ENCODE measurements at regions not wholly inside any gene's neighbourhood (a gene's known extent, or its start where the extent isn't known, plus 50 kb on each side); places are given as distances from the start of the nearest gene placed in this dataset.
"Not testable (repeated sequence)": the region's sequence is repeated elsewhere in the genome, so short reads cannot be mapped to it uniquely, and the experiment has no call there.

DNA sequence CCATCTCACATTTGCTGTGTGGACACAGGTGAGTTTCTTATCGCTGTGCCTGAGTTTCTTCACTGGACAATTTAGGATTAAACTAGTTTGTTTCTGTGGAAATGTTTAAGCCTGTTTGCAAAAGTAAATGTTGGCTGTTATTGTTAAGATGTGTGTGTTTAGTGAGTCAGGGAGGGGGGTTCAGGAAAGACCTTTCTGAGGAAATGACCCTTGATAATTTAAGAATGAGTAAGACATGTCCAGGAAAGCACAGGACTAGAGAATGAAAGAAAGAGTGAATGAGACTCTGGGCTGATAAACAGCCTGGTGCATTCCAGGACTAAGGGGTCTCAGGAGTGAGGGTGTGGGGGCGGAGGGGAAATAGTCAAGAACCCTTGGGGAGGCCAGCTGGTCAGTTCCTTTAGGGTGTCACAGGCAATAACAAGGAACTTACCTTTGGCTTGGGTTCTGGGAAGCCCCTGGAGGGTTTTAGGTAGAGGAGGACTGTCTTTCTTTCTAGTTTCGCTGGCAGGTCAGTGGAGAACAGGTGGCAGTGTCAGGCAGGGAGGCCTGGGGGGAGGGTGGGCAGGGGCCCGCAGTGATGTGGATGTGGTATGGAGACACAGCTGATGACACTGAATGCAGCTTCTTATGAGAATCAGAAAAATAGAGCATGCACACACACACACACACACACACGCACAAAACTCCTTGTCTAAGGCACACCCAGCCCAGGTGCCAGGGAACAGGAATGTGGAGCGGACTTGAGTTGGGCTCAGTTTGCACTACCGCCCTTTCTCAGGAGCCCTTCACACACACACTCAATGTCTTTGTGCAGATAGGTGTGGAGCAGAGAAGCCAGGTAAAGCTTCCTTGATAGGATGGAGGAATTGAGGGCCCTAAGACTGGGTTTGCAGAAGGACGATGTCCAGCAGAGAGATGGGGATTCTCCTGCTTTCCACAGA is 1005.5 kb downstream of the VRK1 start:
- TF ChIP-seq POLR2A (IDR thresholded peaks at IDR 0.05; ENCODE audit: low read depth, low read length) = no peak
- no peak for TF ChIP-seq TAF1 (IDR thresholded peaks at IDR 0.05; ENCODE audit: low read depth, low read length)
- no peak for TF ChIP-seq PAX5 (IDR thresholded peaks at IDR 0.05; ENCODE audit: insufficient read depth, low read length, severe bottlenecking)
- TF ChIP-seq POU2F2 (IDR thresholded peaks at IDR 0.05; ENCODE audit: low read depth, low read length) = no peak
- TF ChIP-seq POLR2AphosphoS5 (IDR thresholded peaks at IDR 0.05; ENCODE audit: low read depth, low read length) = no peak
- no peak for TF ChIP-seq SPI1 (IDR thresholded peaks at IDR 0.05; ENCODE audit: low read depth, low read length)
- DNase-seq (ENCODE audit: insufficient read length, low spot score) = no peak
- FAIRE-seq = no peak

DNA sequence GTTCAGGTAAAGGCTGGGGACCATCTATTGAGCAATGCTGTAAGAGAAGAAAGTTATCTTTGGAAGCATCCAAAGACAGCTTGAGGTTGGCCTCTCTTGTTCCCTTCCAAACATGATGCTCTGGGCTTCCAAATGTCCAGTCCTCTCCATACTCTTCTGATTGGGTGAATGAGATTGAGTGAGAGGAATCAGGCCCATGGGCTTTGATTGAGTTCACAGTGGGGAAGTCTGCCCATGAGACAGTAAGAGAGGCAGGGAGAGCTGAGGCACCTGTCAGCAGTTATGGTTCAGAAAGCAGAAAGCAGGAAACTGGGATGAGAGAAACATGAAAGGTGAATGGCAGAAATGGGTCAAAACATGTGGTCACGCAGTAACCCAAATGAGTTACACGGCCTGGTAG is 1006.9 kb downstream of the VRK1 start:
- TF ChIP-seq POLR2AphosphoS5 (IDR thresholded peaks at IDR 0.05; ENCODE audit: low read depth, low read length) = no peak
- TF ChIP-seq PAX5 (IDR thresholded peaks at IDR 0.05; ENCODE audit: insufficient read depth, low read length, severe bottlenecking) = no peak
- TF ChIP-seq SPI1 (IDR thresholded peaks at IDR 0.05; ENCODE audit: low read depth, low read length) = no peak
- TF ChIP-seq POLR2A (IDR thresholded peaks at IDR 0.05; ENCODE audit: low read depth, low read length) = no peak
- no peak for TF ChIP-seq TAF1 (IDR thresholded peaks at IDR 0.05; ENCODE audit: low read depth, low read length)
- TF ChIP-seq POU2F2 (IDR thresholded peaks at IDR 0.05; ENCODE audit: low read depth, low read length) = no peak
- FAIRE-seq (no peak), DNase-seq (ENCODE audit: insufficient read length, low spot score) (no peak)

DNA sequence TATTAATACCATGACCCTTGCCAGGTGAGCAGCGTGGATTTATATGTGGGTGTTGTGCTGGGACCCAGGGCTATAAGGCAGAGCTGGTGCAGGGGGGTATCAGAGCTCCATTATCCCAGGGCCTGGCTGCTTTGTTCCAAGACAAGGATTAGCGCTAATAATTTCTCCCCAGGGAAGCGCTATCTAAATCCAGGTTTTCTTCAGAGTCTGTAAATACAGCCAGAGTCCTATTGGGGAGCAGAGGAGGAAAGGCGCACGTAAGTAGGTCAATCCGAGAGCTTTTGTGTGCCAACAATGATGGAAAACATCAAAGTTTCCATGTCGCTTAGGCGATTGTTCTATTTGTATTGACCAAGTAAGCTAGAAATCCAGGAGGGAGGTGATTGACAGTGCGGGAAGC is 1009.7 kb downstream of the VRK1 start:
- DNase-seq (ENCODE audit: insufficient read length, low spot score) (no peak), FAIRE-seq (no peak)
- TF ChIP-seq PAX5 (IDR thresholded peaks at IDR 0.05; ENCODE audit: insufficient read depth, low read length, severe bottlenecking) = no peak
- no peak for TF ChIP-seq TAF1 (IDR thresholded peaks at IDR 0.05; ENCODE audit: low read depth, low read length)
- no peak for TF ChIP-seq POU2F2 (IDR thresholded peaks at IDR 0.05; ENCODE audit: low read depth, low read length)
- TF ChIP-seq POLR2AphosphoS5 (IDR thresholded peaks at IDR 0.05; ENCODE audit: low read depth, low read length) = no peak
- no peak for TF ChIP-seq POLR2A (IDR thresholded peaks at IDR 0.05; ENCODE audit: low read depth, low read length)
- no peak for TF ChIP-seq SPI1 (IDR thresholded peaks at IDR 0.05; ENCODE audit: low read depth, low read length)

DNA sequence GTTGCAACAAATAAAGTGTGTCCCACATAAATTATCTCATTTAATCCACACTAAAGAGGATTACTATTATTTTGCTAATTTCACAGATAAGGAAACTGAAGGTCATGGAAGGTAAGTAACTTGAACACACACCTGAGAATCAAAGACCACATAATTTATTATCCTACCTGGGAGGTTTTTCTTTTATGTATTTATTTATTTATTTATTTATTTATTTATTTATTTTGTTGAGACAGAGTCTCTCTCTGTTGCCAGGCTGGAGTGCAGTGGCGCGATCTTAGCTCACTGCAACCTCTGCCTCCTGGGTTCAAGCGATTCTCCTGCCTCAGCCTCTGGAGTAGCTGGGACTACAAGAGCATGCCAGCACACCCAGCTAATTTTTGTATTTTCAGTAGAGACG is 1011.4 kb downstream of the VRK1 start:
- DNase-seq (ENCODE audit: insufficient read length, low spot score); FAIRE-seq: not testable (repeated sequence)

DNA sequence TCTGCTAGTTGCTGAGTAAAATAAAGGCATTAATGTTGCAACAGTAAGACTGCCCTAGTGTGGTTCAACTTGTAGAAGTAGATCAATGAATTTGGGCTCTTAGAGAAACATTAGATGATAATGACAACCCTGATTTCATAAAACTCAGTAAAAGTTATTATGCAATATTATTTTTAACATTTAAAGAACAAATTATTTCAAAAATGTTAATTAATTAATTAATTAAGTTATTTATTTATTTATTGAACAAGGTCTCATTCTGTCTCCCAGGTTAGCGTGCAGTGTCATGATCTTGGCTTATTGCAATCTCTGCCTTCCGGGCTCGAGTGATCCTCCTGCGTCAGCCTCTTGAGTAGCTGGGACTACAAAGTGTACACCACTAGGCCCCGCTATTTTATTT is 1016.4 kb downstream of the VRK1 start:
- DNase-seq (ENCODE audit: insufficient read length, low spot score) = no peak
- TF ChIP-seq POLR2A (IDR thresholded peaks at IDR 0.05; ENCODE audit: low read depth, low read length) (no peak), SPI1 (IDR thresholded peaks at IDR 0.05; ENCODE audit: low read depth, low read length) (no peak), PAX5 (IDR thresholded peaks at IDR 0.05; ENCODE audit: insufficient read depth, low read length, severe bottlenecking) (no peak), TAF1 (IDR thresholded peaks at IDR 0.05; ENCODE audit: low read depth, low read length) (no peak), POU2F2 (IDR thresholded peaks at IDR 0.05; ENCODE audit: low read depth, low read length) (no peak), POLR2AphosphoS5 (IDR thresholded peaks at IDR 0.05; ENCODE audit: low read depth, low read length) (no peak)

DNA sequence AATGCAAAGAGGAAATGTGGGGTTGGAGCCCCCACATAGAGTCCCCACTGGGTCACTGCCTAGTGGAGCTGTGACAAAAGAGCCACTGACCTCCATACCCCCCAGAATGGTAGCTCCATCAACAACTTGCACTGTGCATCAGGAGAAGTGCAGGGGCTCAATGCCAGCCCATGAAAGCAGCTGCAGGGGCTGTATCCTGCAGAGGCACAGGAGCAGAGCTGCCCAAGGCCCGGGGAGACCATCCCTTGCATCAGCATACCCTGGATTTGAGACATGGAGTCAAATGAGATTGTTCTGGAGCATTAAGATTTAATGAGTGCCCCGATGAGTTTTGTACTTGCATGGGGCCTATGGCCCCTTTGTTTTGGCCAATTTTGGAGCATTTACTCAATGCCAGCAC is 1023.6 kb downstream of the VRK1 start:
- TF ChIP-seq POLR2AphosphoS5 (IDR thresholded peaks at IDR 0.05; ENCODE audit: low read depth, low read length) (no peak), PAX5 (IDR thresholded peaks at IDR 0.05; ENCODE audit: insufficient read depth, low read length, severe bottlenecking) (no peak), TAF1 (IDR thresholded peaks at IDR 0.05; ENCODE audit: low read depth, low read length) (no peak), POU2F2 (IDR thresholded peaks at IDR 0.05; ENCODE audit: low read depth, low read length) (no peak), SPI1 (IDR thresholded peaks at IDR 0.05; ENCODE audit: low read depth, low read length) (no peak), POLR2A (IDR thresholded peaks at IDR 0.05; ENCODE audit: low read depth, low read length) (no peak)
- FAIRE-seq = no peak
- no peak for DNase-seq (ENCODE audit: insufficient read length, low spot score)

More for the DNA sequence above, 1016.4 kb downstream of the VRK1 start:
- FAIRE-seq = no peak

DNA sequence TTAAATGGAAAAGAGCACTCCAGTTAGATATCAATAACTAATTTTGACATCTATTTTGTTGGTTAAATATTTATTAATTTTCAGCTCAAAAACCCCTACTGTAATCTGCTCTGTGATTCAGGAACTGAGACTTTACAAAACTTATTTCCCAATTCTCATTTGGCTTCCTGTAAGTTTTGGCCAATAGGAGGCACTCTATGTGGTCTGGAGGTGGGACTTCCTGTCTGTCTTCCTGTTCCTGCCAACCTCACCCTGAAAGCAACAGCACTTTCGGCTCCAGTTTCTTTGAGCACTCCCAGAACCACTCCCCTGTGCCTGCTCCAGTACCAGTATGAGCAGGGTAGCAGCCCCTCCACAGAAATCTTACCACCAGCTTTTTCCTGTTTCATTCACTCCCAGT is 1027.0 kb downstream of the VRK1 start:
- TF ChIP-seq POLR2AphosphoS5 (IDR thresholded peaks at IDR 0.05; ENCODE audit: low read depth, low read length) (no peak), POLR2A (IDR thresholded peaks at IDR 0.05; ENCODE audit: low read depth, low read length) (no peak), PAX5 (IDR thresholded peaks at IDR 0.05; ENCODE audit: insufficient read depth, low read length, severe bottlenecking) (no peak), SPI1 (IDR thresholded peaks at IDR 0.05; ENCODE audit: low read depth, low read length) (no peak), POU2F2 (IDR thresholded peaks at IDR 0.05; ENCODE audit: low read depth, low read length) (no peak), TAF1 (IDR thresholded peaks at IDR 0.05; ENCODE audit: low read depth, low read length) (no peak)
- DNase-seq (ENCODE audit: insufficient read length, low spot score) (no peak), FAIRE-seq (no peak)

DNA sequence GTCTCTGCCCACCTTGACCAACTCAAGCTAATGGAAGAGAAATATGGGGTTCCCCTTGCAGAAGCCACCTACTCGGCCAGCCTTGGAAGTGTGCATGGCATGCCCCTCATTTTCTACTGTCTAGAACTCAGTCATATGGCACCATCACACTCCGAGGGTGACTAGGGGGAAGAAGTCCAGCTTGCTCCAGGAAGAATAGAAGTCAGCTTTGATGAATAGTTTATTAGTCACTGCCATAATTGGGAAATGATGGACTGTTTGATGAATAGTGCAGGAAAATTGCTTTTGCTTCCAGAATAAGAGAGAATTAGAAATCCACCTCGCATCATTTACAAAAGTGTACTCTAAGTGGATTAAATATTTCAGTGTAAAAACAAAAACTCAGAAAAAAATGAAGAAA is 1030.6 kb downstream of the VRK1 start:
- no peak for TF ChIP-seq POU2F2 (IDR thresholded peaks at IDR 0.05; ENCODE audit: low read depth, low read length)
- TF ChIP-seq SPI1 (IDR thresholded peaks at IDR 0.05; ENCODE audit: low read depth, low read length) = no peak
- TF ChIP-seq POLR2AphosphoS5 (IDR thresholded peaks at IDR 0.05; ENCODE audit: low read depth, low read length) = no peak
- no peak for TF ChIP-seq PAX5 (IDR thresholded peaks at IDR 0.05; ENCODE audit: insufficient read depth, low read length, severe bottlenecking)
- TF ChIP-seq TAF1 (IDR thresholded peaks at IDR 0.05; ENCODE audit: low read depth, low read length) = no peak
- no peak for TF ChIP-seq POLR2A (IDR thresholded peaks at IDR 0.05; ENCODE audit: low read depth, low read length)
- no peak for DNase-seq (ENCODE audit: insufficient read length, low spot score)
- FAIRE-seq = no peak

DNA sequence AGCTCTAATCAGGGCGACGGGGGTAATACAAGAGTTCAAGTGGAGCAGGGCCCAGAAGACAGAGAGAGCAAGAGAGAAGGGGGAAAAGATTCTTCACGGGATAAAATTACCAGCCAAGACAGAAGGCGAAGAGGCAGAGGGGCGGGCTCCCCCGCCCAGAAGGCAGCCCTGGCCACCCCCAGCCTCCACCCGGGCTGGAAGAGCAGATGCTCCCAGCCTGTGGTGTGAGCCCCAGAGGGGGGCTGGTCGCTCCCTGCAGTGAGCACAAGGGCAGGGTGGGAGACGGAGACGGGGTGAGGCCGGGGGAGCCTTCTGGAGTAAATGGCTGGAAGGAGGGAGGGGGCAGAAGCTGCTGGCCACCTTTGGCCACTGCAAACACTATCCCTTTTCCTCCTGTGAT is 1035.6 kb downstream of the VRK1 start:
- no peak for TF ChIP-seq POU2F2 (IDR thresholded peaks at IDR 0.05; ENCODE audit: low read depth, low read length)
- TF ChIP-seq POLR2A (IDR thresholded peaks at IDR 0.05; ENCODE audit: low read depth, low read length) = no peak
- FAIRE-seq (no peak), DNase-seq (ENCODE audit: insufficient read length, low spot score) (no peak)

DNA sequence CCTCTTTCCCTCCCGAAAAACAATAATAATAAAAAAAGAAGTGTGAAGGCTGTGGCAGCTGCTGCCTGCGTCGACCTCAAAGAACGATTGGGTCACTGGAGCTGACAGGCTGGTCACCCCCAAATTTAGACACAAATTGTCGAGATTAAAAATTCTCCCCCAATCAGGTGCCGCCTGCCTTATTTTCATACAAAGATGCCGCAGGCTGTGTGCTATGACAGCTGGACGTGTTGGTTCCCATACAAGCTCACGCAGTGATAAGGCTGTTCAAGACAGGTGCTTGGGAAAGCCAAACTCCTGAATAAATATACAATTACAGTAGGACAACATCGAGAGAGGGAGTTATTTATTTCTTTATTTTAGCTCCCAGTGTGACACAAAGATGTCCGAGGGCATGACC is 1041.8 kb downstream of the VRK1 start:
- TF ChIP-seq SPI1 (IDR thresholded peaks at IDR 0.05; ENCODE audit: low read depth, low read length) (no peak), POU2F2 (IDR thresholded peaks at IDR 0.05; ENCODE audit: low read depth, low read length) (no peak), POLR2A (IDR thresholded peaks at IDR 0.05; ENCODE audit: low read depth, low read length) (no peak), POLR2AphosphoS5 (IDR thresholded peaks at IDR 0.05; ENCODE audit: low read depth, low read length) (no peak), TAF1 (IDR thresholded peaks at IDR 0.05; ENCODE audit: low read depth, low read length) (no peak), PAX5 (IDR thresholded peaks at IDR 0.05; ENCODE audit: insufficient read depth, low read length, severe bottlenecking) (no peak)
- FAIRE-seq = no peak
- no peak for DNase-seq (ENCODE audit: insufficient read length, low spot score)

All from GM12891 (cell line).